GM19043 (cell line): ENCODE measurements at regions not wholly inside any gene's neighbourhood (a gene's known extent, or its start where the extent isn't known, plus 50 kb on each side); places are given as distances from the start of the nearest gene placed in this dataset.
"Not testable (repeated sequence)": the region's sequence is repeated elsewhere in the genome, so short reads cannot be mapped to it uniquely, and the experiment has no call there.

Source experiments
- ATAC-seq: cut with Tn5 transposase; IDR thresholded peaks from one replicate; pipeline ENCODE4 v1.9.1; 2021; ENCODE audit warnings: low read depth; ENCODE audit not compliant: unreplicated experiment

DNA sequence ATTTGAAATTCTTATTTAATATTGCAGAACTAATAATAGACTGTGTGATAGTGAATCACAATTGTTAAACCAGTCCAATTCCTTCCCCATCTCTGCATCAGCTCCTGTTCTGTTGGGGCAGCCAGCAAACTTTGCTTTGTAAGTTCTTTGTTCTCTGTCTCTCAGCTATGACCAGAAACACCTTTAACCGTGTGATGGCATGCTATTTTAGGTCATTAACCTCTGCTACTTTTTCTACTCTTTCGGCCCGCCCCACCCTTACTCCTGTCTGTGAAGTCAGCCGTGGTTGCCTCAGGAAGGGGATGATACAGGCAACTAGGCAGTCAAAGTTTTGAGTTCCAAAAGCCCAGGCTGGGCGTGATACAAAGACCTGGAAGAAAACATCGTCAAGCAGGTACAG, 51.3 kb upstream of the EGFL6 start:
- ATAC-seq, result no peak

DNA sequence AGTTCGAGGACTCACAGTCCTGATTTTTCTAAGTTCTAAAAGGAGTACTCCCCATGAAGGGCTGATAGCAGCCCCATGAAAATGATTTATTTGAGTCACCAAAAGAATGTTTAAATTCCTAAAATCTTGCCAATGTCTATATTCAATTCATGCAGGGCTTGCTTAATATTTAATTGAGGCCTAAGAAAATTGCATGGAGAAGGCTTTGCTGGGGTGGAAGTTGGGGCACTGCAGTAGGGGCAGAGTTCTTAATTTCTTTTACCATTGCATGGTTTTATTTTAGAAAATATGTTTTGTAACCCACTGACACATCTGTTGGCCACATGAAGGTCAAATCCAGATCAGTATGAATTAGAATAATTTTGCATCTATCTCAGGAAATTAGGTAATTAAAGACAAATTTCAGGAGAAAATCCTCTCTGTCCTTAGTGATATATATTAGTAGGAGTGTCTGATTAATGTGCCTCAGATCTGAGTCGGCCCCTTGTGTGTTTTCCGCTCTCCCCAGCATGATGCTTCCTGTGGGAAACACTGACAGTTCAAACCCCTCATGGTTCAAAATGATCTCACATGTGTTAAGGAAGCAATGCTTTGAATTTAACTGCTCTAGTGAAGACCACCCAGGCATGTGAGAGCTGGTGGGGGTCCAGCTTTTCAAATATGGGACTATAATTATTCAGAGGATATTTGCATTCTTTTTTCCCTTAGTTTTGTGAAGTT, 54.0 kb upstream of the EGFL6 start:
- ATAC-seq, result no peak

DNA sequence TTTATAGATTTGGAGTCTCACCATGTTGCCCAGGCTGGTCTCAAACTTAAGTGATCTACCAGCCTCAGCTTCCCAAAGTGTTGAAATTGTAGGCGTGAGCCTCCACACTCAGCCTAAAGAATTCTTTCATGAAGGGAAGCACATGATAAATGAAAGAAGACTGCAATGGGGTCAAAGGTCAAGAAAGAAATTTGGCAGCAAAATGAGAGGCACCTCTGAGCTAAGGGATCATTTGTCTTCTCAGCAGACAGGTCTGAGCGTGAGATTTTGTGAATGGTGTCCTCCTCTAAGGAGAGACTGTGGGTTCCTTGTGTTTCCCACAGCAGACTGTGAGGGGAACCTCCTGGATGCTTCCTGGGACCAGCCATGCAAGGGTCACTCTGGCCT, 57.5 kb upstream of the EGFL6 start:
- no peak for ATAC-seq

DNA sequence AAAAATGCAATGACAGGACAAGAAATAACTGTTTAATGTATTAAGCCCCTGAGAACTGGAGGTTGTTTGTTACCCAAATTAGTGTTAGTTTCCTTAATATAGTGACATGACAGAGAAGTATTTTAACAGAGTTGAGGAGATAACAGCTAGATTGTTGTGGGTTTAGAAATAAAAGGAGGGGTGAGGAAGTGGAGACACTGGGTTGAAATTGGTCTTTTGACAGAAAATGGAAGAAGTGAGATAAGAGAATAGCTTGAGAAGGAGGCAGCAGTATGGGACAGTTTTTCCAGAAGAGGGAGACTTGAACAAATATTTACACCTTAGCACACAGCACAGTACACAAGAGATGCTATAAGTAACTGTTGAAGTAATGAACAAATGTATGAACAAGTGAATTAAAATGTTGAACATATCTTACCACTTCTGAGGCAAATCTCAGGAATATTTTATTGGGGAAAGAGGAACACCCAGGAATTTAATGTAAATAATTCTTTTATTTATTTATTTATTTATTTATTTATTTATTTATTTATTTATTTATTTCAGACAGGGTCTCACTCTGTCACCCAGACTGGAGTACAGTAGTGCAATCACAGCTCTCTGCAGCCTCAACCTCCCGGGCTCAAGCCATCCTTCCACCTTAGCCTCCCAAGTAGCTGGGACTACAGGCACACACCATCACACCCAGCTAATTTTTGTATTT, 58.0 kb upstream of the EGFL6 start:
- ATAC-seq, result no peak

DNA sequence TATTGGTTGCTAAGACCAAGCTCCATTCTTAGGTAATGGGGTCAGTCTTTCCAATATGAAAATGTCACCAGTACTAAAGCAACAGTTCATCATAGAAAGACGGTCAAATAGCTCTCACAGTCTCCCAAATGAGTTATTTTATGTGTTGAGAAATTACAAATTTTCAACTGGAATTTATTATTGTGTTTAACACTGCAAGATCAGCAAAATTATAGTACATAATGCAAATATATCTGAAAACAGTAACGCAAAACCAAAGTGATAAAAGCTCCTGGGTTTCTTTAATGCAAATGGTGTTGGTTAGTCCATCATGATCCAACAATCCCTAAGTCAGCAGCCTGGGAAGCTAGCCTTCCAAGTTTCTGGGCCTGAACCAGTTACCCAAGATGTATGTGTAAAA, 61.5 kb upstream of the EGFL6 start:
- no peak for ATAC-seq

DNA sequence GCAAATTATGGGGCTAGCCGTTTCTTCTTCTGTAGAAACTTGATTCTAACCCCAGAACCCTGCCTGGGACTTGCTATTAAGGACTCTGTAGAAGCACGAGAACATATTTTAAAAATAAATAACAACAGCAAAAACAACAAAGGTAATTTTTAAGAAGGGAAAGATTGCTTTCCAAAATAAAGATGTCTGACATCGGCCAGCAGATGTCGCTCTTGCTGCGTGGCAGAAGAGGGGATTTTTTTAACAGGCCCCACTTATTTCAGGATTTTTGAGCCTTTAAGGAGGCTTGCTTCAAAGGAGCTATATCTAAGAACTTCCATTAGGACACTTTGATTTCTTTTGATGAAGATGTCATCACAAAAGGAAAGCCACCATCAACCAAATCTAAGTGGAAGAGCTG, 62.8 kb upstream of the EGFL6 start:
- no peak for ATAC-seq

DNA sequence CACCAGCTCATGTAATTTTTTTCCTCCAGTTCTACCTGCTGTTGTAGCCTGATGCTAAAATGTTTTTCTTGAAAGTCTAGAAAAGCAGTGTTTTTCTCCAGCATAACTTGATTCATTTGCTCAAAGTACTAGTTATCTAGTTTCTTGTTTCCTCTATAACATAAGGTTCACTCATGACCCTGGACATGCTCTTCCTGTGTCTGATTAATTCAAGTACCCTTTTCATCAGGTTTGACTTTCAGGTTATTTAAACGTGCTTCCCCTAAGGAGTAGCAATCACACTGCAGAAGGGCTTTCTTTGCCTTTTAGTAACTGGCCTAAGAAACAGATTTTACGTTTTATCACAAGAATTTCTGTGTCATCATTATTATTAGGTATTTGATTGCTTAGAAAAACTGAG, 66.8 kb upstream of the EGFL6 start:
- no peak for ATAC-seq

DNA sequence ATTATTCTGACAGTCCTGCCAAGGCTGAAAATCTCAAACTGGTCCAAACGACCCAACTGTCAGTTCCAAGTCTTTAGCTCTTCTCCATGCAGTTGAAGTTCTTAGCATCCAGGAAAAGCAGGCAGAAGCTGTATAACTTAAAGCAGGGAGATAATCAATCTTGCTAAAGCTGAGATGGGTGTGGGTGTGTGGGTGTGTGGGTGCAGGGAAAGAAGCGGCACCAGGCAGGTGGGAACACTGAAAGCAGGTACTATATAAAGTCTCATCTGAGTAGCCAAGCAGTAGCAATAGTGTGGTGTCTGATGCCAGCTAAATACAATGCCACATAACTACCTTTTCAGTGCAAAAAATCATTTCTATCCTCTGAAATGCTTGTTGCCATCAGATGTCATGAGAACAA, 69.7 kb upstream of the EGFL6 start:
- no peak for ATAC-seq

DNA sequence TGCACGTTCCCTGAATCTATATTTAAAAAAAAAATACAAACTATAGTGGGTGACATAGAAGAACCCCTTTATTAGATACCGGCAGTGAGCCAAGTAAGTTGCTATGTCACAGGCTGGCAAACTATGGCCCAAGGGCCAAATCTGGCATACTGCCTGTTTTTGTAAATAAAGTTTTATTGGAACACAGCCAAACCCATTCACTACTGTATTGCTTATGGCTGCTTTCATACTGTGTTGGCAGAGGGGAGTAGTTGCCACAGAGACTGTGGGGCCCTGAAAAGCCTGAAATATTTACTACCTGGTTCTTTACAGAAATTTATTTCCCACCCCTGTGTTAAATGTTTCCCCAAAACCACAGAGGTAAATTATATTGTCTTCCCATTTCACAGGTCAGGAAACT, 71.2 kb upstream of the EGFL6 start:
- no peak for ATAC-seq

DNA sequence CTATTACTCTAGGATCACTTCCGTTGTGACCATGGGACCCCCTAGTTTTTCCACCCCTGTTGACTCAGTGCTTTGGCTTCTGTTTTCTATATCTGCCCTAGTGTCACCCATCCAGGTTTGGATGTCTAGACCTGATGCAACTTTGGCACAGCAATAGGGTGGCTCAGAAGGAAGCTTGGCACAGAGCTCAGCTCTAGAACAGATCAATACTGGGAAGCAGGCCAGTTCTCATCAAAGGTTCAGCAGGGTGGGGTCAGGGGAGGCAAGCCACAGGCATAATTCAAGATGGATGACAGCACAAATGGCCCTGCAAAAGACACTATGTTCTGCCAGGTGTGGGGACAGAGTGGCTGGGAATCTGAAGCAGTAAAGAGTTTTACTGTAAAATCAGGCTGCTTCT, 74.2 kb upstream of the EGFL6 start:
- ATAC-seq, result no peak

DNA sequence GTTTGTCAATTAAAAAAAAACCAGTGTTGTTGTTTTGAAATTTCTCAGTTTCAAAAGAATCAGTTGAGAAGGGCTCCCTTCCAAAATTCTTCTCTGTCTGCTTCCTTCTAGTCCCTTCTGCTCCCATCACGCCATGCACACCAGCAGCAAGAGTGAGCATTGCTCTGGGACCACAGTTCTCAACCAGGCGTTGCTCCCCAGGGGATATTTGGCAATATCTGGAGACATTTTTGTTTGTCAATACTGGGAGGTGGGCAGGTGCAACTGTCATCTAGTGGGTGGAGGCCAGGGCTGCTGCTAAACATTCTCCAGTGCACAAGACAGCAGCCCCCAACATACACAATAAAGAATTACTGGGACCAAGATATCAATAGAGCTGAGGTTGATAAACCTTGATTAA, 74.8 kb upstream of the EGFL6 start:
- ATAC-seq, result no peak

DNA sequence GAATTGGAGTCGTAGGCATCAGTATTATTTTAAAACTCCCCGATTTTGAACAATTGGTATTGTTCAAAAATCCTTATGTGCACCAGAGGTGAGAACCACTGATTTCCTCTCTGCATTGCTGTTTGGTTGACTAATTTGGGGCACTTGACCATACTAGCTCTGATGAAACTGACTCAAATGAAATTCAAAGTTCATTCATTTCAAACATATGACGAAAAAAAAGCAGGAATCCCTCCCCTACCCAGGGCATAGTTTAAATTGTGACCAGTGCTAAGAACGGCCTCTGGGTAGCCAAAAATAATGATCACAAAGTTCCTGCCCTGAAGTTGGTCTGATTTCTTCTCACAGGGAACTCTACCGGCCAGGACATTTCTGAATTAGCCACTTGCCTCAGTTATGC, 75.7 kb upstream of the EGFL6 start:
- ATAC-seq, result no peak

DNA sequence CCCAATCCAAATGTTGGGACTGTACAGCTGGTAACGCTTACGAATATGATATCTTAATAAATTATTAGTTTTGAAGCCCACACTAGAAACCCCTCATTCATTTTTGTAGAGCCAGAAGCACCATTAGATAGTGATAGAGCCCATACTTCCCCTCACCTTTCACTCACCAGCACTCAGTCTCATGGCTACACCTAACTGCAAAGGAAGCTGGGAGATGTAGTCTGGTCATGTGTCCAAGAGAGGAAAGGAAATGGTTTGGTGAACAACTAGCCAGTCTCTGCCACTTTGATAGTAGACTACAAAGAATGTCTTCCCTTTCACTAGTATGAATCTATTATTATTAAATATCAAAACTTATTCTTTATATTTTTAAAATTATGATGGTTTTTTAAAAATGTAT, 77.1 kb upstream of the EGFL6 start:
- no peak for ATAC-seq

DNA sequence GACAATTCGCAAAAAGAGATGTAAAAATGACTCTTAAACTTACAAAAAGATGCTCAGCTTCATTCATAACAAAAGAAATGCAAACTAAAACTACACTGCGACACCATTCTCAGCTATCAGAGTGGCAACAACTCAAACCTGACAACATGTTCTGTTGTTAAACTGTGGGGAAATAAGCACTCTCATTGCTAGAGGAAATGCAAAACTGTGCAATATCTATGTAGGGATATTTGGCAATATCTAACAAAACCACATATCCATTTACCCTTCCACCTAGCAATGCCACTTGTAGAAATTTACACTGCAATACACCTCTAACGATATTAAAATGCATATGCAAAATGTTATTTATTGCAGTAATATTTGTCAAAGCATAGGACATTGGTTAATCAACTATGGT, 78.3 kb upstream of the EGFL6 start:
- no peak for ATAC-seq

DNA sequence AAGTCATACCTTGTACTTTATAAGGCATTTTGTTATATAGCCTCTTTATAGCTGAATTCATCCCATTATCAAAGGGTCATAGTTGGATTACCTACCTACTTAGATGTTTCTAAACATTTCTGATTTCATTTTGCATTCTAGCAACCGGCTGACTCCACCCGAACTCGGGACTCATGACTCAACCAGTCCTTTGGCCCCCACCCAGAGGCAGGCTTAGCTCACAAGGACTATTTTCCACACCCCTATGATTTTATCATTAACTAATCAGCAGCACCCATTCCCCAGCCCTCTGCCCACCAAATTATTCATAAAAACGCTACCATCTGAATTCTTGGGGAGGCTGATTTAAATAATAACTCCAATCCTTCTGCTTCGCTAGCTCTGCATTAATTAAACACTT, 79.9 kb upstream of the EGFL6 start:
- ATAC-seq, result no peak

DNA sequence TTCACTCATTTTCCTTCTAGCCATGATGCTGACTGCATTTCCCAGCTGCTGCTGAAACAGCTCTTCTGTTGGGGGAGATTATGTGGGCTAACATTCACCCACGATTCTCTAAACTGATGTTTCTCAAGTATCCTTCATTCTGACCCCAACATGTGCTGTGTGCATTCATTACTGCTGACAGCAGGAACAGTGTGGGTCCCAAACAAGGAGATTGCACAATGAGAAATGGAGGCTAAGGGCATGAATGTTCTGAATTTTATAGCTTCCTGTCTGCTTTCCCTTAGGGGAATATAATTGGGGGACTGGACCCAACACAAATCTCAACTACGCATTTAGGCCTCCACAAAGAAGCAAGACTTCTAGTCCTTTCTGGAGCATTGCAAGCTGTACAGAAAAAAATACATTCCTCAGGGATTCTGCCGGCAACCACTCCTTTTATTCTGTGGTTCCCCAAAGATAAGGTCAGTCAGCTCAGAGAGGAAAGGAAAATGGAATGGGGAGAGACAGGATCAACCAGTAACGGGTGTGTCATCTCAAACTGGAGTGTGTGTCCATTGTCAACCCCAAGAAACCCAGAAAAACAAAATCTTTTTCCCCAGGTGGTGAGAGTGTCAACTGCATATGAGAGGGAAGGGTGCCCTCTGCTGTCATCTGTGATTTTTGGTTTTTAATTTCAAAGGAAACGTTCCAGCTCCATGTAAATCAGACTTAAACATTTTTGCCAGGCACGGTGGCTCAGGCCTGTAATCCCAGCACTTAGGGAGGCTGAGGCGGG, 81.5 kb upstream of the EGFL6 start:
- ATAC-seq, result peak; percentile 71

DNA sequence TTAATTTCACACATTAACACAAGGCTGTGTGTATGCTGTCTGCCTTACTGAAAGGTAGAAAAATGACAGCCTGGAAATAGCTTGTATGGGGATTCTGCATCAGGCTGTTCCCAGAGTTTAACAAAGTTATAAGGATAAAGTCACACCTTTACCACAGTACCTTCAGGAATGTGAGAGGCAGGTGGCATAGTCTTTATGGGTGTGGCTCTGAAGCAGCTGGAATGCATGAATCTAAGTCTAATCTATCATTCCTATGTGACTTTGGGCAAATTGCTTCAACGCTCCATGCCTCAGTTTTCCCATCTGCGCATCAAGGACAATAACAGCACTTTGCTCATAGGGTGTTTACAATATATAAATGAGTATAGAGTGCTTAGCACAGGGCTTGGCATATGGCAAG, 84.2 kb upstream of the EGFL6 start:
- no peak for ATAC-seq

DNA sequence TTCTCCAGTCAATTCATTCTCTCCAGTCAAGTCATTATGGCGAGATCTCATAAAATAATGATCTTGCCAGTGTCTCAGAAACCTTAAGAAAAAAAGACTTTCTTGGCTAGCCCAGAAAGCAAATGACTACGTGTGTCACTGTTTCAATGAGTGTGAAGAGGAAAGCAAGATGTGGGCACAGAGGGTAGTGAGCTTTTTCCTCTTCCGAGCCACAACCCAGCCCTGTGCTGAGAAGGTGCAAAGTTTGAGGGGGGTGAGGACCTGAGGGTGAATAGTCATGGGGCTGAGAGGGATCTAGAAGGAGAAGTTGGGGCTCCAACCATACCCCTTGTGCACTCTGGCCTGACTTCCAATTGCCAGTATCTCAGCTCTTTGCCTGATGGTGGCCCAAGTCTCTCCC, 85.6 kb upstream of the EGFL6 start:
- no peak for ATAC-seq

DNA sequence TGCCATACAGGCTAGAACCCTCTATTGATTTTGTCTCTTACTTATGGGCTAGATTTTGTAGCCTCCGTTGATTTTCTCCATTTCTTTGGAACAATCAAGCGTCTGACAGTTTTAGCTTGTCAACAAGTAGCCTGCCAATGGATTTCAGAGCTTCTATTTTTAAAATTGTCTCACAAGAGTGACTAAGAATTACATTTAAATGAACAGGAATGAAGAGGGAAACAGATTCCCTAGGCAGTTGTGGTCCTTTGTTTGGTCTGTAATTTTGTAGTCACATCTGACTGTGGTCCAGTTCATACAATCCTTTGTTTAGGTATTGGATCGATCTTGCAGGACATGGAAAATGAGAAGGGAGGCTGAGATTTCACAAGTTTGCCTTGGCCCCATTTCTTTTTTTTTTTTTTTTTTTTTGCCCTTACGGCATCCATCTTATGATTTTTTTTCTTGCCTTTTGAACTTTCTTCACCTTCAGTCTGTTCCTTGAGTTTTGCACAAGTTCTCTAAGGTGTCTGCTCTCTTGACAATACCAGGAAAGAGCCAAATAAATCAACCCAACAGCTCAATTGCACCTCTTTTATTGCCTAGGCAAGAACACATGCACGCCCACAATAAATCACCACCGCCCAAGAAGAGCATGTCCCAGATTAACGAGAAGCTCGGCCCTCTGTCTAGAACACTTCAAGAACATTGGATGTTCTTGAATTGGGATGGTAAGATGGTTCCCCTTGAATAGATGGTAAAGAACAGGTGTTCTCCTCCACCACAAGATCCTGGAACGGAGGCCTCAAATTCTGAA, 86.5 kb upstream of the EGFL6 start:
- ATAC-seq, result no peak

DNA sequence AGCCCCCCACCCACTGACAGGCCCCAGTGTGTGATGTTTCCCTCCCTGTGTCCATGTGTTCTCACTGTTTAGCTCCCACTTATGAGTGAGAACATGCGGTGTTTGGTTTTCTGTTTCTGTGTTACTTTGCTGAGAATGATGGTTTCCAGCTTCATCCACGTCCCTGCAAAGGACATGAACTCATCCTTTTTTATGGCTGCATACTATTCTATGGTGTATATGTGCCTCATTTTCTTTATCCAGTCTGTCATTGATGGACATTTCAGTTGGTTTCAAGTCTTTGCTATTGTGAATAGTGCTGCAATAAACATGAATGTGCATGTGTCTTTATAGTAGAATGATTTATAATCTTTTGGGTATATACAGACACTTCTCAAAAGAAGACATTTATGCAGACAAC, 88.6 kb upstream of the EGFL6 start:
- not testable (repeated sequence) for ATAC-seq

DNA sequence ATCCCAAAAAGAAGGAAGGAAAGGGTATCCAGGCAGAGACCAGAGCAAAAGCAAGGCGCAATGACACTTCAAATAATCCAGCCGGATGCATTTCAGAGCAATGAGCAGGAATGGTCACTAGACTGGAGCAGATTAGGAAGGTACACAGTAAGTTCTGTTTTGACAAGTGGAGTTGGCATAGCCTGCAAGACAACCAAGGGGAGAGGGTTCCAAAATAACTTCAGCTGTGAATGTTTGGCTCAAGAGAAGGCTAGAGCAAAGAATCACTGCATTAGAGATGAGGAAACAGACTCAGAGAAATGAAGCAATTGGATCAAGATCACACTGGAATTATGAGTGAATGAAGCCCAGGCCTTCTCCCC, 90.0 kb upstream of the EGFL6 start:
- no peak for ATAC-seq
